ENCODE measurements at regions not wholly inside any gene's neighbourhood (a gene's known extent, or its start where the extent isn't known, plus 50 kb on each side); places are given as distances from the start of the nearest gene placed in this dataset.
"Not testable (repeated sequence)": the region's sequence is repeated elsewhere in the genome, so short reads cannot be mapped to it uniquely, and the experiment has no call there.

- ATAC-seq (no peak), FAIRE-seq (no peak), DNase-seq (ENCODE audit: low read depth in 1 of 2, low spot score in 1 of 2) (no peak)
- CTCF ChIA-PET: interaction anchor here (1.1 kb wide), 1 partner anchor 29 kb away, joined by 3 read pairs; no protein-coding TSS in a partner anchor
- no peak overlapping the region for H3K4me2 ChIP-seq
- no peak for TF ChIP-seq HEYL (CRISPR knock-in tag; IDR thresholded peaks at IDR 0.05)
- 24% methylated on average over 7 of the region's 8 CpGs for WGBS (ENCODE audit: missing lambda C conversion rate)
- no peaks in the 10 kb centered on the region for H3K9me3 ChIP-seq
- POLR2A ChIA-PET: no interaction called here
- no peak overlapping the region for H3K4me3 ChIP-seq
- H3K4me1 ChIP-seq: no peaks in the 10 kb centered on the region
- H3K27ac ChIP-seq: no peak overlapping the region
Observed at GRCh38 chr10:131834152-131834810, 66.5 kb upstream of the PPP2R2D start.

- WGBS (ENCODE audit: missing lambda C conversion rate): 27% methylated on average over 16 of the region's 16 CpGs
Observed at GRCh38 chr10:131838966-131839742, 61.7 kb upstream of the PPP2R2D start.

GRCh38 chr10:131839880-131840787, 60.7 kb upstream of the PPP2R2D start:
- H3K4me1 ChIP-seq, H3K4me3 ChIP-seq, H3K4me2 ChIP-seq, H3K9me3 ChIP-seq, POLR2A ChIA-PET, H3K27ac ChIP-seq: not testable (repeated sequence)
- DNase-seq (ENCODE audit: low read depth in 1 of 2, low spot score in 1 of 2) (peak in 1 of 2 experiments; percentile 58), FAIRE-seq (peak; percentile 28), ATAC-seq (peak in 1 of 2 experiments; percentile 80; a peak in 3 of 6 replicates)
- CTCF ChIA-PET: interaction anchor here (0.8 to 1.7 kb wide), 4 partner anchors 9 to 35 kb away, joined by 4 read pairs; no protein-coding TSS in a partner anchor
- TF ChIP-seq SMC3 (IDR thresholded peaks at IDR 0.05) (peak; percentile 56), CTCF (IDR thresholded peaks at IDR 0.05) (peak; percentile 53), RAD21 (conservative IDR thresholded peaks at IDR 0.05 in 1 of 2, IDR thresholded peaks at IDR 0.05 in 1 of 2) (peak; percentile 72 to 74)
- 35% methylated on average over 11 of the region's 15 CpGs for WGBS (ENCODE audit: missing lambda C conversion rate)

More at GRCh38 chr10:131838966-131839742, 61.7 kb upstream of the PPP2R2D start:
- no peak overlapping the region for H3K27ac ChIP-seq
- POLR2A ChIA-PET: no interaction called here
- no peak overlapping the region for H3K4me2 ChIP-seq
- H3K9me3 ChIP-seq: no peaks in the 10 kb centered on the region
- H3K4me1 ChIP-seq: no peaks in the 10 kb centered on the region
- H3K4me3 ChIP-seq: no peak overlapping the region
- TF ChIP-seq BHLHE40 (IDR thresholded peaks at IDR 0.05; ENCODE audit: low read depth, low read length) (no peak), TP53 (CRISPR knock-in tag; IDR thresholded peaks at IDR 0.05) (no peak), MAX (IDR thresholded peaks at IDR 0.05) (no peak), PBX3 (IDR thresholded peaks at IDR 0.05) (no peak), EP300 (IDR thresholded peaks at IDR 0.05) (no peak), RAD21 (conservative IDR thresholded peaks at IDR 0.05 in 1 of 2, IDR thresholded peaks at IDR 0.05 in 1 of 2) (no peak)
- DNase-seq (ENCODE audit: low read depth in 1 of 2, low spot score in 1 of 2) (no peak), ATAC-seq (no peak), FAIRE-seq (no peak)
- CTCF ChIA-PET: interaction anchor here (0.8 to 1.7 kb wide), 3 partner anchors 8 to 36 kb away, joined by 4 read pairs; no protein-coding TSS in a partner anchor

- H3K4me1 ChIP-seq: no peaks in the 10 kb centered on the region
- no peaks in the 10 kb centered on the region for H3K9me3 ChIP-seq
- no peak overlapping the region for H3K4me2 ChIP-seq
- TF ChIP-seq RCOR1 (IDR thresholded peaks at IDR 0.05; ENCODE audit: low read depth, low read length) (no peak), PHF8 (IDR thresholded peaks at IDR 0.05; ENCODE audit: borderline replicate concordance, low read depth) (no peak), TFCP2L1 (CRISPR knock-in tag; IDR thresholded peaks at IDR 0.05) (no peak), USF2 (IDR thresholded peaks at IDR 0.05) (no peak), HES2 (IDR thresholded peaks at IDR 0.05) (no peak), EHMT2 (IDR thresholded peaks at IDR 0.05; ENCODE audit: low read depth) (no peak), KDM5A (IDR thresholded peaks at IDR 0.05) (no peak), ESRRA (IDR thresholded peaks at IDR 0.05; ENCODE audit: borderline replicate concordance, low read length) (no peak)
- no peak overlapping the region for H3K27ac ChIP-seq
- H3K4me3 ChIP-seq: no peak overlapping the region
- WGBS (ENCODE audit: missing lambda C conversion rate): 87% methylated on average over 3 of the region's 3 CpGs
- FAIRE-seq (peak; percentile 18), ATAC-seq (no peak), DNase-seq (ENCODE audit: low read depth in 1 of 2, low spot score in 1 of 2) (no peak)
- ChIA-PET POLR2A (no interaction called here), CTCF (interaction anchor here (1.0 to 1.7 kb wide), 4 partner anchors 12 to 35 kb away, joined by 4 read pairs; no protein-coding TSS in a partner anchor)
Observed at GRCh38 chr10:131840788-131841118, 60.1 kb upstream of the PPP2R2D start.
